Progenitor cell of endocrine pancreas (in vitro differentiated cells): ENCODE measurements at regions not wholly inside any gene's neighbourhood (a gene's known extent, or its start where the extent isn't known, plus 50 kb on each side); places are given as distances from the start of the nearest gene placed in this dataset.

Source experiments
- DNase-seq: peaks from one replicate; pipeline ENCODE4 v3.0.0; 2021; ENCODE audit warnings: low spot score; ENCODE audit not compliant: unreplicated experiment
- H3K27ac Mint-ChIP-seq: 2 replicates; pipeline ENCODE4 v1.8.0; 2021; ENCODE audit warnings: mild to moderate bottlenecking, moderate library complexity, mixed read lengths
- H3K27me3 Mint-ChIP-seq: 2 replicates; pipeline ENCODE4 v1.8.0; 2021; ENCODE audit warnings: mixed read lengths
- H3K36me3 Mint-ChIP-seq: 2 replicates; pipeline ENCODE4 v1.8.0; 2022; ENCODE audit warnings: mixed read lengths; ENCODE audit not compliant: insufficient read depth
- H3K4me1 Mint-ChIP-seq: 2 replicates; pipeline ENCODE4 v1.8.0; 2021; ENCODE audit warnings: low read depth, mixed read lengths
- H3K4me3 Mint-ChIP-seq: 2 replicates; pipeline ENCODE4 v1.8.0; 2021; ENCODE audit warnings: low read depth, mild to moderate bottlenecking, moderate library complexity, mixed read lengths
- H3K9me3 Mint-ChIP-seq: 2 replicates; pipeline ENCODE4 v1.8.0; 2021; ENCODE audit warnings: low read depth, mixed read lengths
- CTCF ChIP-seq: fragments of 200-600 bp; sonication (generic); IDR thresholded peaks from one replicate; pipeline ENCODE4 v1.5.0; 2021; ENCODE audit warnings: antibody characterized with exemption, mild to moderate bottlenecking; ENCODE audit not compliant: unreplicated experiment

- no peak overlapping the region for H3K27ac Mint-ChIP-seq
- no peaks in the 10 kb centered on the region for H3K36me3 Mint-ChIP-seq
- no peak for TF ChIP-seq CTCF
- no peak overlapping the region for H3K4me3 Mint-ChIP-seq
- no peaks in the 10 kb centered on the region for H3K9me3 Mint-ChIP-seq
- H3K4me1 Mint-ChIP-seq, result peaks cover 7% of the 10 kb centered on the region
- peaks cover 29% of the 10 kb centered on the region for H3K27me3 Mint-ChIP-seq
- no peak for DNase-seq
Measured at GRCh38 chr20:60263725-60264709, 305.8 kb downstream of the CDH26 start.

GRCh38 chr20:60266177-60266823, 308.1 kb downstream of the CDH26 start:
- no peaks in the 10 kb centered on the region for H3K36me3 Mint-ChIP-seq
- TF ChIP-seq CTCF, result no peak
- H3K27me3 Mint-ChIP-seq, result peaks cover 15% of the 10 kb centered on the region
- H3K4me3 Mint-ChIP-seq, result no peak overlapping the region
- H3K4me1 Mint-ChIP-seq, result peaks cover 7% of the 10 kb centered on the region
- no peak for DNase-seq
- H3K27ac Mint-ChIP-seq, result no peak overlapping the region
- no peaks in the 10 kb centered on the region for H3K9me3 Mint-ChIP-seq

- no peak overlapping the region for H3K4me3 Mint-ChIP-seq
- no peaks in the 10 kb centered on the region for H3K9me3 Mint-ChIP-seq
- no peaks in the 10 kb centered on the region for H3K36me3 Mint-ChIP-seq
- peaks cover 7% of the 10 kb centered on the region for H3K4me1 Mint-ChIP-seq
- no peak for DNase-seq
- H3K27ac Mint-ChIP-seq, result no peak overlapping the region
- H3K27me3 Mint-ChIP-seq, result peaks cover 15% of the 10 kb centered on the region
- TF ChIP-seq CTCF, result no peak
Measured at GRCh38 chr20:60268491-60268890, 310.3 kb downstream of the CDH26 start.

GRCh38 chr20:60269573-60270162, 311.4 kb downstream of the CDH26 start:
- no peak for TF ChIP-seq CTCF
- Mint-ChIP-seq H3K27ac (no peak overlapping the region), H3K36me3 (no peaks in the 10 kb centered on the region), H3K4me3 (no peak overlapping the region), H3K9me3 (no peaks in the 10 kb centered on the region), H3K4me1 (peaks cover 2% of the 10 kb centered on the region), H3K27me3 (peaks cover 19% of the 10 kb centered on the region)
- DNase-seq, result no peak

GRCh38 chr20:60270341-60270740, 312.1 kb downstream of the CDH26 start:
- Mint-ChIP-seq H3K27me3 (peaks cover 22% of the 10 kb centered on the region), H3K4me1 (no peaks in the 10 kb centered on the region), H3K4me3 (no peak overlapping the region), H3K9me3 (no peaks in the 10 kb centered on the region), H3K36me3 (no peaks in the 10 kb centered on the region), H3K27ac (no peak overlapping the region)
- TF ChIP-seq CTCF, result no peak
- DNase-seq, result no peak
